ENCODE measurements at regions not wholly inside any gene's neighbourhood (a gene's known extent, or its start where the extent isn't known, plus 50 kb on each side); places are given as distances from the start of the nearest gene placed in this dataset.

DNA sequence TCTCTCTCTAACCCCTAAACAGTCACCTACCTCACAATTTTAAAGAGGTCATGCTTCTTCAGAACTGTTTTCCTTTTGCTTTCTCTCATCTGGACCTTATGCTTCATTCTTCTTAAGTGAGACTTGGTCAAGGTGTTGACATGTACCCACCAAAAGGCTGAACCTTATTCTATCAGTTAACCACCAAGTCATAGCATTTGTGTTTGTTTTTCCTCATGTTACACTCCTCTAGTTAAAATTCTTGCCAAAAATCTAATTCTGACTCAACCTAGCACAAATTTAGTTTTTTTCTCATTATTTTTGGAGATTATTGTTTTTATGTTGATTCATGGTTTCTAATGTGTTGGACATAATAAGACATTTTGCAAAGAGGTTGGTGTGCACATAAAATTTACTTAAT, 578.6 kb downstream of the SLC16A7 start:
- Histone ChIP-seq H3K4ac (replicated peaks; ENCODE audit: insufficient read length, low read depth, low read length) (no peak overlapping the region), H3K27me3 (replicated peaks in 1 of 4; ENCODE audit: control insufficient read depth in 3 of 4, extremely low read depth in 1 of 4, insufficient read depth in 3 of 4, low read length in 3 of 4) (no peaks in the 10 kb centered on the region), H2AK5ac (ENCODE audit: low read depth, low read length) (no peak overlapping the region), H4K8ac (ENCODE audit: extremely low read depth, insufficient read depth, low read length) (no peak overlapping the region), H2BK5ac (ENCODE audit: low read depth, low read length) (no peak overlapping the region), H4K20me1 (replicated peaks in 1 of 2; ENCODE audit: control insufficient read depth in 1 of 2, insufficient read depth in 2 of 2, low read length in 2 of 2) (no peaks in the 10 kb centered on the region), H3K27ac (ENCODE audit: low read depth, low read length) (no peak overlapping the region), H3K18ac (ENCODE audit: extremely low read depth, low read length) (no peak overlapping the region), H3K9ac (replicated peaks in 1 of 4; ENCODE audit: extremely low read depth in 1 of 4, low read depth in 3 of 4, low read length in 3 of 4) (no peak overlapping the region), H3K4me1 (replicated peaks in 1 of 4; ENCODE audit: control insufficient read depth in 3 of 4, insufficient read depth in 4 of 4, low read length in 3 of 4) (no peaks in the 10 kb centered on the region), H3K23ac (ENCODE audit: insufficient read length) (no peak overlapping the region), H2BK12ac (ENCODE audit: low read depth, low read length) (no peak overlapping the region), H2AFZ (ENCODE audit: low read length) (no peak overlapping the region), H3K56ac (replicated peaks; ENCODE audit: insufficient read length, low read depth, low read length) (no peak overlapping the region), H3K14ac (ENCODE audit: insufficient read length) (no peak overlapping the region), H3K36me3 (ENCODE audit: control insufficient read depth in 2 of 4, insufficient read depth in 4 of 4, low read length in 3 of 4) (no peaks in the 10 kb centered on the region), H4K91ac (replicated peaks; ENCODE audit: insufficient read length, low read length) (no peak overlapping the region), H3K9me3 (ENCODE audit: insufficient read depth in 2 of 2, low read depth in 1 of 2, low read length in 1 of 2) (no peaks in the 10 kb centered on the region), H2BK20ac (ENCODE audit: low read length) (no peak overlapping the region), H2BK15ac (ENCODE audit: low read length) (no peak overlapping the region), H2BK120ac (replicated peaks; ENCODE audit: low read depth, low read length) (no peak overlapping the region), H3K23me2 (ENCODE audit: low read depth, low read length) (no peaks in the 10 kb centered on the region), H3K79me2 (ENCODE audit: control insufficient read depth in 1 of 2, insufficient read depth in 2 of 2, low read length in 2 of 2) (no peaks in the 10 kb centered on the region), H3K4me2 (ENCODE audit: insufficient read depth in 1 of 2, low read depth in 2 of 2, low read length in 2 of 2) (no peak overlapping the region), H3K79me1 (ENCODE audit: low read depth, low read length) (no peaks in the 10 kb centered on the region), H4K5ac (ENCODE audit: insufficient read length, low read depth, low read length) (no peak overlapping the region), H3K4me3 (ENCODE audit: extremely low read depth in 1 of 4, insufficient read depth in 2 of 4, low read depth in 3 of 4, low read length in 4 of 4) (no peak overlapping the region)
- no peak for FAIRE-seq
- DNase-seq (ENCODE audit: low read depth in 1 of 2, low spot score in 2 of 2) = no peak
- ChIA-PET CTCF (ENCODE audit: partially characterized antibody) (no interaction called here), POLR2A (ENCODE audit: partially characterized antibody) (no interaction called here)
- TF ChIP-seq SP1 (IDR thresholded peaks at IDR 0.05; ENCODE audit: low read depth, low read length) (no peak), EGR1 (IDR thresholded peaks at IDR 0.05; ENCODE audit: borderline replicate concordance, low read depth, low read length) (no peak), ZNF274 (IDR thresholded peaks at IDR 0.05; ENCODE audit: borderline replicate concordance, extremely low read depth, low read length) (no peak), RFX5 (IDR thresholded peaks at IDR 0.05; ENCODE audit: borderline replicate concordance, low read depth, low read length) (no peak), POLR2A (IDR thresholded peaks at IDR 0.05; ENCODE audit: control extremely low read depth in 1 of 2, low read depth in 2 of 2, low read length in 2 of 2) (no peak), NANOG (IDR thresholded peaks at IDR 0.05; ENCODE audit: insufficient read depth, low read depth, low read length, poor library complexity, severe bottlenecking) (no peak)
- TF ChIP-seq, protein P1, sequence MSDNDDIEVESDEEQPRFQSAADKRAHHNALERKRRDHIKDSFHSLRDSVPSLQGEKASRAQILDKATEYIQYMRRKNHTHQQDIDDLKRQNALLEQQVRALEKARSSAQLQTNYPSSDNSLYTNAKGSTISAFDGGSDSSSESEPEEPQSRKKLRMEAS (IDR thresholded peaks at IDR 0.05) = no peak
